ENCODE measurements at regions not wholly inside any gene's neighbourhood (a gene's known extent, or its start where the extent isn't known, plus 50 kb on each side); places are given as distances from the start of the nearest gene placed in this dataset.

DNA sequence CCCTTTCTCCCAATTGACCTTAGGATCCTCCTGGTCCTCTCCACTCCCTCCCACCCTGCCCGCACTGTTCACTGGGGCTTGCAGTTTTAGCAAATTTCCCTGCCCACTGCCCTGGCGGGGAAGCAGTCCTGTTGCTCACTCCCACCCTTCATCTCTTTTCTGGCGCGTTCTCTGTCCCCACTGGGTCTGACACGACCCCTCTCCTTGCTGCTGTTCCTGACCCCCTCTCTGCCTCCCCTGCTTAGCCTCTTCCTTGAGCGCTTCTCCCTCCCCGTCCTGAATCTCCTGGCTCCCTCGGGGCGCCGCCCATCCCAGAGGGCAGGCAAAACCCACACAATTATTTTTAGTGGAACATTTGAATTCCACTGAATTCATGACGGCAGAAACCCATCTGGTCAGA lies 1796.4 kb downstream of the TP53TG3F start:
- Histone ChIP-seq H3K27me3 (replicated peaks; ENCODE audit: insufficient read depth) (no peaks in the 10 kb centered on the region), H3K9ac (no peak overlapping the region), H4K20me1 (ENCODE audit: insufficient read depth) (no peaks in the 10 kb centered on the region), H3K4me2 (ENCODE audit: unreplicated experiment) (no peak overlapping the region), H2AFZ (no peak overlapping the region), H3K79me2 (ENCODE audit: insufficient read depth) (no peaks in the 10 kb centered on the region), H3K9me2 (ENCODE audit: insufficient read depth) (no peaks in the 10 kb centered on the region), H3K27ac (no peak overlapping the region), H3K4me1 (ENCODE audit: insufficient read depth) (no peaks in the 10 kb centered on the region), H3F3A (ENCODE audit: insufficient read depth) (no peaks in the 10 kb centered on the region), H3K4me3 (no peak overlapping the region), H3K9me3 (ENCODE audit: low read depth) (no peaks in the 10 kb centered on the region), H3K36me3 (ENCODE audit: low read depth) (no peaks in the 10 kb centered on the region)
- no peak for DNase-seq
- WGBS, 2 experiments (ENCODE audit: low coverage in 1 of 2, low lambda C conversion rate in 2 of 2, missing lambda C conversion rate in 2 of 2) = 7 to 8% methylated on average over 10 to 11 of the region's 11 CpGs
- no peak for TF ChIP-seq EZH2 (IDR thresholded peaks at IDR 0.05; ENCODE audit: insufficient read depth, poor library complexity, severe bottlenecking)
- no peak for TF ChIP-seq EZH2phosphoT487 (IDR thresholded peaks at IDR 0.05; ENCODE audit: insufficient read depth, low read depth)
- in situ Hi-C loops (cut with MboI) = no loop called here

DNA sequence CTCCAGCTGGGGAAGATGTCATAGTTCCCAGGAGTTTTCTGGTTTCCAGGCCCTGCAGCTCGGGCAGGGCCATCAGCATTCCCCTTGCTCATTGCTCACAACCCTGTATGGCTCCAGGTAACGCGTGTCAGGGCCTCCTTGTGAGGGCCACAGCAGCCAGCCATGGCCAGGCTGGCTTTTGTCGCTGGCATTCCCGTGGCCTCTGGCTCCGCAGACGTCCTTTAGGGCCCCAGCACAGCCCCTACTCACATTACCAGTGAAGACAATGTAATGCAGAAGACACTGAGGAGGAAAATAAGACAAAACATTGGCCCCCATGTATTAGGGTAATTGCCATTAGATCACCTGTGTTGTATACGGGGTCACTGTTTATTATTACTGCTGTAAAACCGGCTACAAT lies 1799.0 kb downstream of the TP53TG3F start:
- TF ChIP-seq EZH2 (IDR thresholded peaks at IDR 0.05; ENCODE audit: insufficient read depth, poor library complexity, severe bottlenecking) = no peak
- no peak for TF ChIP-seq EZH2phosphoT487 (IDR thresholded peaks at IDR 0.05; ENCODE audit: insufficient read depth, low read depth)
- 15 to 27% methylated on average over 9 of the region's 9 CpGs for WGBS, 2 experiments (ENCODE audit: low coverage in 1 of 2, low lambda C conversion rate in 2 of 2, missing lambda C conversion rate in 2 of 2)

DNA sequence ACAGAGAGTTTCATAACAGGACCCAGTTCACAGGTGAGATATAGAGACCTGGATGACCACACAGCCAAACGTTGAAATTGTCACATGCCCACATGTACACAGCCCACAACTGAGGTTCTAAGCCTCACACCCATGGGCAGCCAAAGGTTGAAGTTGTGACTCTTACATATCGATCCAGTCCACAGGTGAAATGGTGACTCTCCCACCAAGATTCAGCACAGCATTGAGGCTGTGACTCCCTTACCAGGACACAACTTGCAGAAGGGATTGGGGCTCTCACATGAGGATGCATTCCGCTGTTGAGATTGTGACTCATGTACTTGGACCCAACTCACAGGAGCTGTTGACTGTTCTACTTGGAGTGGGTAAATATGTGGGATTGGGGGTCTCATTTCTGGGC lies 1836.4 kb downstream of the TP53TG3F start:
- no peaks in the 10 kb centered on the region for H3K4me1 ChIP-seq (ENCODE audit: insufficient read depth)
- H3K9ac ChIP-seq = no peak overlapping the region
- no peaks in the 10 kb centered on the region for H3K9me2 ChIP-seq (ENCODE audit: insufficient read depth)
- DNase-seq = no peak
- no peaks in the 10 kb centered on the region for H3K36me3 ChIP-seq (ENCODE audit: low read depth)
- H3F3A ChIP-seq (ENCODE audit: insufficient read depth) = no peaks in the 10 kb centered on the region
- H3K4me2 ChIP-seq (ENCODE audit: unreplicated experiment) = no peak overlapping the region
- TF ChIP-seq EZH2 (IDR thresholded peaks at IDR 0.05; ENCODE audit: insufficient read depth, poor library complexity, severe bottlenecking) (no peak), EZH2phosphoT487 (IDR thresholded peaks at IDR 0.05; ENCODE audit: insufficient read depth, low read depth) (no peak)
- in situ Hi-C loops (cut with MboI) = no loop called here
- no peaks in the 10 kb centered on the region for H4K20me1 ChIP-seq (ENCODE audit: insufficient read depth)
- H3K9me3 ChIP-seq (ENCODE audit: low read depth) = no peaks in the 10 kb centered on the region
- no peak overlapping the region for H3K27ac ChIP-seq
- H2AFZ ChIP-seq = no peak overlapping the region
- 12 to 14% methylated on average over 3 of the region's 3 CpGs for WGBS, 2 experiments (ENCODE audit: low coverage in 1 of 2, low lambda C conversion rate in 2 of 2, missing lambda C conversion rate in 2 of 2)
- H3K79me2 ChIP-seq (ENCODE audit: insufficient read depth) = no peaks in the 10 kb centered on the region
- no peaks in the 10 kb centered on the region for H3K27me3 ChIP-seq (replicated peaks; ENCODE audit: insufficient read depth)
- no peak overlapping the region for H3K4me3 ChIP-seq

More for the DNA sequence above, 1799.0 kb downstream of the TP53TG3F start:
- H2AFZ ChIP-seq = no peak overlapping the region
- no peak overlapping the region for H3K27ac ChIP-seq
- H3K9ac ChIP-seq = no peak overlapping the region
- no peaks in the 10 kb centered on the region for H3K9me3 ChIP-seq (ENCODE audit: low read depth)
- no peaks in the 10 kb centered on the region for H3K27me3 ChIP-seq (replicated peaks; ENCODE audit: insufficient read depth)
- H3K4me3 ChIP-seq = no peak overlapping the region
- no peaks in the 10 kb centered on the region for H3K9me2 ChIP-seq (ENCODE audit: insufficient read depth)
- H3K4me2 ChIP-seq (ENCODE audit: unreplicated experiment) = no peak overlapping the region
- DNase-seq = no peak
- H3K36me3 ChIP-seq (ENCODE audit: low read depth) = no peaks in the 10 kb centered on the region
- in situ Hi-C loops (cut with MboI) = no loop called here
- H3K4me1 ChIP-seq (ENCODE audit: insufficient read depth) = no peaks in the 10 kb centered on the region
- H3K79me2 ChIP-seq (ENCODE audit: insufficient read depth) = no peaks in the 10 kb centered on the region
- no peaks in the 10 kb centered on the region for H4K20me1 ChIP-seq (ENCODE audit: insufficient read depth)
- H3F3A ChIP-seq (ENCODE audit: insufficient read depth) = no peaks in the 10 kb centered on the region

DNA sequence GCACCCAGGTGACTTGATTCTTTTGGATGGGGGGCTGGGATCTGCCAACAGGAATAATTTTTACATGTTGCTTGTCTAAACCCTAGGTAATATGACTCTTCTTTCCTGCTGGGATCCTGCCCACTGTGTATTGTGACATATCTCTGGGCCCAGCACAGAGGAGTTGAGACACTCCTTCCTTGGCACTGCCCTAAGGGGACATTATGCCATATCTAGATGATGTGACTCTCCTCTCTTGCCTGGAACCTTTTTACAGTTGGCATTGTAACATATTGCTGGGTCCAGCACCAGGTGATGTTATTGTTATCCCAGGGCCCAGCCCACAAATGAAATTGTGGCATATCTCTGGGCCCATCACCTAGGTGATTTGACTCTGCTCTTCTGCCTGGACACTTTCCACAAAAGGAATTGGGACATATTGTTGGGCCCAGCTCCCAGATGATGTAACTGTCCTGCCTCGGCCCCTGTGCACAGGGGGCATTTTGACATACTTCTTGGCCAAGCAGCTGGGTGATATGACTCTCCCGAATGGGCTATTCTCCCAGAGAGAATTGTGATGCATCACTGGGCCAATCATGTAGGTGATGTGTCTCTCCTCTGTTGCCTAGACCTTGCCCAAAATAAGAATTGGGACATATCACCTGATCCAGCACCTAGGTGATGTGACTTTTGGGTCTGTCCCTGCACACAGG lies 1837.7 kb downstream of the TP53TG3F start:
- Histone ChIP-seq H2AFZ (no peak overlapping the region), H3K27me3 (replicated peaks; ENCODE audit: insufficient read depth) (no peaks in the 10 kb centered on the region), H3K4me2 (ENCODE audit: unreplicated experiment) (no peak overlapping the region), H3F3A (ENCODE audit: insufficient read depth) (no peaks in the 10 kb centered on the region), H3K36me3 (ENCODE audit: low read depth) (no peaks in the 10 kb centered on the region), H3K9me2 (ENCODE audit: insufficient read depth) (no peaks in the 10 kb centered on the region), H3K27ac (no peak overlapping the region), H3K9ac (no peak overlapping the region), H4K20me1 (ENCODE audit: insufficient read depth) (no peaks in the 10 kb centered on the region), H3K79me2 (ENCODE audit: insufficient read depth) (no peaks in the 10 kb centered on the region), H3K9me3 (ENCODE audit: low read depth) (no peaks in the 10 kb centered on the region), H3K4me3 (no peak overlapping the region), H3K4me1 (ENCODE audit: insufficient read depth) (no peaks in the 10 kb centered on the region)
- in situ Hi-C loops (cut with MboI) = no loop called here
- 18 to 21% methylated on average over 2 of the region's 2 CpGs for WGBS, 2 experiments (ENCODE audit: low coverage in 1 of 2, low lambda C conversion rate in 2 of 2, missing lambda C conversion rate in 2 of 2)
- DNase-seq = no peak
- TF ChIP-seq EZH2 (IDR thresholded peaks at IDR 0.05; ENCODE audit: insufficient read depth, poor library complexity, severe bottlenecking) (no peak), EZH2phosphoT487 (IDR thresholded peaks at IDR 0.05; ENCODE audit: insufficient read depth, low read depth) (no peak)

Measured in GM23248 (cell line).